ENCODE measurements at regions not wholly inside any gene's neighbourhood (a gene's known extent, or its start where the extent isn't known, plus 50 kb on each side); places are given as distances from the start of the nearest gene placed in this dataset.

- H3T11ph ChIP-seq (ENCODE audit: low read length), result no peak overlapping the region
- no peak overlapping the region for H3K23ac ChIP-seq (ENCODE audit: insufficient read length, low read depth, low read length)
- H3K4me2 ChIP-seq (ENCODE audit: insufficient read depth, insufficient read length, low read length), result no peak overlapping the region
- no peak for TF ChIP-seq CTCF (conservative IDR thresholded peaks at IDR 0.05)
- H2BK5ac ChIP-seq (ENCODE audit: insufficient read length, low read length), result no peak overlapping the region
- H2BK12ac ChIP-seq (ENCODE audit: insufficient read length, low read depth, low read length), result no peak overlapping the region
- no peaks in the 10 kb centered on the region for H4K20me1 ChIP-seq (ENCODE audit: control insufficient read depth, insufficient read depth, insufficient read length)
- H3K79me1 ChIP-seq (ENCODE audit: insufficient read depth, low read depth, low read length, poor library complexity, severe bottlenecking), result no peaks in the 10 kb centered on the region
- Mint-ChIP-seq H3K27ac (no peak overlapping the region), H3K9me3 (no peaks in the 10 kb centered on the region), H3K36me3 (ENCODE audit: insufficient read depth in 1 of 3, low read depth in 3 of 3) (no peaks in the 10 kb centered on the region), H3K4me3 (no peak overlapping the region), H3K27me3 (ENCODE audit: low read depth) (peaks cover 6% of the 10 kb centered on the region), H3K4me1 (peaks cover 9 to 15% of the 10 kb centered on the region in 2 experiments)
- H3K23me2 ChIP-seq (ENCODE audit: insufficient read length, low read depth, low read length, poor library complexity, severe bottlenecking), result no peaks in the 10 kb centered on the region
- no peaks in the 10 kb centered on the region; the same call in 1 of the 2 replicates for H3K4me1 ChIP-seq (ENCODE audit: insufficient read depth, low read length)
- H3K9me3 ChIP-seq (ENCODE audit: control insufficient read depth, low read depth, low read length), result no peaks in the 10 kb centered on the region
- no peak for DNase-seq
- no peak overlapping the region for H4K91ac ChIP-seq (ENCODE audit: insufficient read length, low read depth, low read length)
- H3K9ac ChIP-seq (ENCODE audit: extremely low read depth, insufficient read length, low read length), result no peak overlapping the region
- H4K5ac ChIP-seq (ENCODE audit: insufficient read length, low read depth, low read length), result no peak overlapping the region
- H2AFZ ChIP-seq (ENCODE audit: low read length), result no peak overlapping the region
- H3K56ac ChIP-seq (ENCODE audit: insufficient read length, low read depth, low read length), result no peak overlapping the region
- no peaks in the 10 kb centered on the region for H3K27me3 ChIP-seq (ENCODE audit: insufficient read depth, low read length)
- WGBS (ENCODE audit: extremely low coverage, insufficient read length, low lambda C conversion rate), result no CpG with 5 or more reads among the region's 7 CpGs
- no peak overlapping the region for H4K8ac ChIP-seq (replicated peaks; ENCODE audit: insufficient read length, low read depth, low read length)
- no peak overlapping the region for H3K4ac ChIP-seq (ENCODE audit: low read depth, low read length)
- H3K27ac ChIP-seq (ENCODE audit: insufficient read length, low read depth, low read length), result no peak overlapping the region
- no peak overlapping the region for H3K18ac ChIP-seq (ENCODE audit: insufficient read length, low read depth, low read length)
- H3K14ac ChIP-seq (ENCODE audit: insufficient read depth, low read length), result no peak overlapping the region
- no peak overlapping the region for H2BK120ac ChIP-seq (ENCODE audit: low read depth, low read length, poor library complexity, severe bottlenecking)
- no peak overlapping the region for H2AK5ac ChIP-seq (ENCODE audit: insufficient read length, low read length)
- H3K79me2 ChIP-seq (ENCODE audit: insufficient read depth, low read length), result no peaks in the 10 kb centered on the region
- H2BK20ac ChIP-seq (ENCODE audit: low read depth, low read length, poor library complexity, severe bottlenecking), result no peak overlapping the region
- H2BK15ac ChIP-seq (ENCODE audit: low read depth, low read length), result no peak overlapping the region
Measured at GRCh38 chr22:26884921-26885320, 227.5 kb downstream of the MIAT start.
